NCI-H1436 treated with DMSO at 0.1 percent for 48 hours (cell line): ENCODE measurements at regions not wholly inside any gene's neighbourhood (a gene's known extent, or its start where the extent isn't known, plus 50 kb on each side); places are given as distances from the start of the nearest gene placed in this dataset.

Source experiments
- DNase-seq: peaks from one replicate; lab custom pipeline; 2025; lab: John Stamatoyannopoulos, UW

DNA sequence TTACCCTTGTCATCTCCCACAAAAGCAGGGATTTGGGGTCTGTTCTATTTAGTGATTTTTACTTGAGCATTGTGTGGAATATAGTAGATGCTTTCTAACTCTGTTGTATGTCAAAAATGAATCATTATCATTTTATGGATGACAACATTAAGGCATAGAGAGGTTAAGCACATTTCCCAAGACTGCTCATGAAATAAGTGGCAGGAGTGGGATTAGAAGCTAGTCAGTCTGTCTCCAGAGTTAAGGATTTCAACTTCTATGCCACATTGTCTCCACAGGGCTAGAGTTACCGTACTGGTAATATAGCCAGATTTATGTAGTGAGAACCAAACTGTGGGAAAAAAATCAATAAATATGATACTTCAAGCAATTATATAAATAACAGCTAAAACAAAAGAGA is 170.6 kb upstream of the DCN start:
- DNase-seq: no peak

DNA sequence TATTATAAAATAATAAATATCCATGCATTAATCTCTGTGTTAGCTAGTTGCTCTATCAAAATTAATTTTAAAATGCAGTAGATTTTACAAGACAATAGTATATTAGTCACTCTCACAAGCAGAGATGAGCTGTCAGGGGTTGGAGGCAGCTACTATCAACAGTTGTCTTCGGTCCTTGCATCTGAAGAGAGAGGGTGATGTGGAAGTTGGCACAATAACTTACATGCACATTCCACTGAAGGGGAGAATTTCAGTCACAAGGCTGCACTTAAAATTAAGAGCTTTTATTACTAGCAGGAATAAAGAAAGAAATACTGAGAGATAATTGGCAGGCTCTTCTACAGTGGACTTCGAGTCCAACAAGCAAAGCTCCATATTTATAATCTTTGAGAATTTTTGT is 166.9 kb upstream of the DCN start:
- DNase-seq: no peak

DNA sequence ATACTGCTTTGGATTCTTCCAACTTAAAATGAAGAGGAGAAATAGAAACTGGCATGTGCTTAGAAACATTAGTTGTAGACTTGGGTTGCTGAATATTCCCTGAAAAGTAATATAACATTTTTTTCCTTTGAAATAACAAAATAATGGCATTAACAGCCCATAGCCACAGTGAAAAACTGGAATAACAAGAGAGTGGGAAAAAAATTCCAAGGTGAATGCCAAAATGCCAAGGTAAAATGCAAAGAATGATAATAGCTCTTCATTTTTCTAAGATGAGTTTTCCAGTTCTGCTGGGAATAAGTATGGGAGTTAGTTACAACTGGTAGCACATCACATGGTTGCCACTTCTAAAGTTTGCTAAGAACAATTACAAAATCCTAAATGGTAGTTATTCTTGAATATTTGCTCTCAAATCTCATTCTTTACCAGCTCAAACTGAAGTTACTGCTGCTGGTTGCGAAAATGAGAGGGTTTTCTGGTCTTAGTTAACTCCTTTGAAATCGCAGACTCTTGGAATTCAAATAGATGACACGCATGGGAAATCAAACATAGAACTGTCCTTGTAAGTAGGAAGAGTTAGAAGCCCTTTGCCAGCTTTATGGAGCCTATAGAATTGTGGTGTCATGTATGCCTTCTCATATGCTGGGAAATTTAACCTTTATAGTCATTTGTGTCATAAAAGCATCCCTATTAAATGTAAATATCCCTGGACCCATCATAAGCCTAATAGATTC is 165.0 kb upstream of the DCN start:
- no peak for DNase-seq

- no peak for DNase-seq
Observed at GRCh38 chr12:91346827-91347226, 164.2 kb upstream of the DCN start.

- DNase-seq: no peak
Observed at GRCh38 chr12:91344408-91344807, 161.8 kb upstream of the DCN start.

DNA sequence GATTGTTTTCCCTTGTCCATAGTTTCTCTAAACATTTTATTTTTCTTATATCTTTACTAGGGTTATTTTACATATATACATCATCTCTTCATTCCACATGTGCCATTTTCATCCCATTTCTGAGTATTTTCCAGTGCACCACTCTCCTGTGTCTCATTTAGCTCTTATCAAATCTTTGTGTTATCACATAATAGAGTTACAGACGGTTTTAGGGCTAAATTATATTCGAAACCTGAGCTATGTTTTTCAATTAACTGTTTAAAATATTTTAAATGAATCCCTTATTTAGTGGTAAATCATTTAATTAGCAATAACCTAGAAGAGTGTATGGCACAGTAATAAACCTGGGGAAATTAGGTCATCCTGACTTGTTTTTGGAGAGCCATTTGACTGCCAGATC is 160.4 kb upstream of the DCN start:
- DNase-seq: no peak

DNA sequence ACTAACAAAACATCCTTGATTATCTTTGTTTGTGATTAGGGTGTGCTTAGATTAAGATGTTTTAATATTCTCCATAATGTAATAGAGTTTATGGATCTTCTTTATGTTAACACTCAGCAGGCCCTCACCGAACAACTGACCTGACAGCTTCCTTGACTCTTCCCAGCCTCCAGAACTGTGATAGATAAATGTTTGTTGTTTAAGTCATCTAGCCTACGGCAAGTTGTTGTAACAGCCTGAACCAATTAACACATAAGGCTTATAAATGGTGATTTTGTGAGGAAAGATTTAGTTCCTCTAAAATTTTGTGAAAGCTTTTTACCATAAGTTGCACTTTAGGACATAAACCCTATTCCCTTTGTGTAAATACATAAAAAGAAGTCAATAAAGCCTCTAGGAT is 156.5 kb upstream of the DCN start:
- DNase-seq: no peak

DNA sequence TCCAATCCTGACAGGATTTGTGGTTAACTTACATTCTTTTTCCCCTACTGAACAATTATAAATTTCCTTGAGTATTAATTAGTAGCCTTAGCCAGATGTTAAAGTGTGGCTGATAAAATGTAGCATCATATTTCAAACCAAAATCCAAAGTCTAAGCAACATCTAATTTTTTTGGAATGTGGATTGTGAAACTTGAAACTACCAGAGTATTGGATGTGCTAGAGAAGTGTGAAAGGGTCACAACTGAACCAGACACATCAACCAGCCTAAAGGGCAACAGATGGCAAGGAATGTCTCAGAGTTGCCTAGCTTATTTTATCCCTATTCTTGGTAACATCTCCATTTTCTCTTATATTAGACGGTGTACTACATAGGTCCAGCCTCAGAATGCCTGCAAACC is 153.1 kb upstream of the DCN start:
- no peak for DNase-seq

DNA sequence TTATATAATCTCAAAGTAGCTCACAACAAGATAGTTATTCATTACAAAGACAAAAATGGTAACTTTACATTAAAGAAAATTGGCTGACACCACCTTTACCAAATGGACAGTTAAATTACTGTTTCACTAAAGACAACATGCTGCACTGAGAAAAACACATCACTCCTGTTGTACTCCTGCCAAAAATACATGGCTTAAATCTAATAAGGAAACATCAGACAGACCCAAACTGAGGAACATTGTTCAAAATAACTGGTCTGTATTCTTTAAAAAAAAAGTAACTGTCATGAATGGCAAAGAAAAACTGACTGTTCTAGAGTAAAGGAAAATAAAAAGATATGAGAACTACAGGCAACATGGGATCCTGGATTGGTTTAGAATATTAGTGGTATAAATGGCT is 151.3 kb upstream of the DCN start:
- no peak for DNase-seq

- DNase-seq: no peak
Observed at GRCh38 chr12:91332302-91332701, 149.7 kb upstream of the DCN start.

- no peak for DNase-seq
Observed at GRCh38 chr12:91331371-91331770, 148.8 kb upstream of the DCN start.

GRCh38 chr12:91328451-91328850 is 145.8 kb upstream of the DCN start:
- DNase-seq: no peak

- no peak for DNase-seq
Observed at GRCh38 chr12:91327889-91328288, 145.3 kb upstream of the DCN start.

- DNase-seq: no peak
Observed at GRCh38 chr12:91327131-91327530, 144.5 kb upstream of the DCN start.

- DNase-seq: no peak
Observed at GRCh38 chr12:91326058-91327027, 143.7 kb upstream of the DCN start.

- DNase-seq: no peak
Observed at GRCh38 chr12:91320999-91321398, 138.4 kb upstream of the DCN start.

DNA sequence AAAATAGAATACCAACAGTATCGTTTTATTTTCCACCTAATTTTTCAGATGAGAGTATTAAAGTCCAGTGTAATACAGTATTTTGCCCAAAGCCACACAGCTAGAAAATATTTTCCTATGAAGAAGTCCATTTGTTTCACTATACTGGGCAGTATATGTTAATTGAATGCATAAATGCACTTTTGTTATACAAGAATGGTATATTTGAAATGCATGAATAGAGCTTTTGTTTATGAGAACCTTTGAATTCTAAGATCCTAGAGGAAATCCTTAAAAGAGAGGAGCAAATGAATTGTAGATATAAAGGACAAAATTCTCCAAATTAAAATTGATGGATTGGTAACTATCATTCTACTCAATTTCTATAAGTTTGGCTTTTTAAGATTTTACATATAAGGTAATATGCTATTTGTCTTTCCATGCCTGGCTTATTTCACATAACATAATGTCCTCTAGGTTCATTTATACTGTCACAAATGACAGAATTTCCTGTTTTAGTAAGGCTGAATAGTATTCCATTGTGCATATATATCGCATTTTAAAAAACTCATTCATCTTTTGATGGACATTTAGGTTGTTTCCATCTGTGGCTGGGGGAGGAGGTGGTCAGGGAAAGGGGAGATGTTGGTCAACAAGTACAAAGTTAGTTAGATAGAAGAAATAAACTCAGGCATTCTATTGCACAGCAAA is 136.6 kb upstream of the DCN start:
- no peak for DNase-seq

GRCh38 chr12:91317306-91317705 is 134.7 kb upstream of the DCN start:
- DNase-seq: no peak

DNA sequence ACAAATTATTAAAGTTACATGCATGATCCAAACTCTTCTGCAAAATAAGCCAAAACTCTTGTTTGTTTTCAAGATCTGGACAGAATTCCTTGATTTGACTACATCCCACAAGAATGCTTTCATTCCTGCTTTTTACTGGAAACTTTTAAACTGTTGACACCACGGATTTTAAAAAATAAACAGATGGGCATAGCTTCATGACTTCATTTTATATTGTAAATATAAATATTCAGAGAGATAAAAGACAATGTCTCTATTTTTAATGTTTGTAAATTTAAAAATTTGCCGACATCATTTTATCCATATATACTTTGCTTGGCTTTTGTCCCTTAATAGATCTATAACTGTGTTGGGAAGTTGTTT is 134.3 kb upstream of the DCN start:
- no peak for DNase-seq

GRCh38 chr12:91316161-91316906 is 133.7 kb upstream of the DCN start:
- DNase-seq: no peak

GRCh38 chr12:91311081-91311480 is 128.5 kb upstream of the DCN start:
- DNase-seq: no peak

DNA sequence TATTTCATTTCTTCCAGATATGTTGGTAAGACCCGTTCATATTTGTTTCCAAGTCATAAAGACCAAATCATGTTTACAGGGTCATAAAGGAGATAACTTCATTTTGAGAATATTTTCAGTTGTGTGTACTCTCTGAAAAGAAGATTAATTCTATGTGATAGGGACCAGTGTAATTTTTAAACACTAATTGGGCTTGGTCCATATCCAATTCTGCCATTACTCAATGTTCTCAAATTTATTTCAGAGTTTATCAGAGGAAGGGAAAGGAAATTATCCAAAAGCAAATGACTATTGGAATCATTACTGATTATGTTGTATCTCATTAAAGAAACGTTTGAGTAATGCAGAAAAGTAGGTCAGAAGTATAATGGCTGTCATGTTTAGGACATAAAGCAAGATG is 126.8 kb upstream of the DCN start:
- no peak for DNase-seq
